Epithelial cell of prostate (primary cell): ENCODE measurements at regions not wholly inside any gene's neighbourhood (a gene's known extent, or its start where the extent isn't known, plus 50 kb on each side); places are given as distances from the start of the nearest gene placed in this dataset.
"Not testable (repeated sequence)": the region's sequence is repeated elsewhere in the genome, so short reads cannot be mapped to it uniquely, and the experiment has no call there.

Source experiments
- DNase-seq: peaks from one replicate; pipeline ENCODE4 v3.0.0-alpha.2; 2011; ENCODE audit warnings: low read depth, low spot score
- H3K27ac ChIP-seq: fragments of 450-650 bp; 2 replicates; pipeline ENCODE4 v1.5.1; 2017; ENCODE audit warnings: mild to moderate bottlenecking

GRCh38 chr1:199948587-199949280 lies 78.8 kb upstream of the NR5A2 start:
- peak; percentile 74 for DNase-seq
- H3K27ac ChIP-seq, result peak overlapping the region; percentile 33

GRCh38 chr1:199951005-199951404 lies 76.5 kb upstream of the NR5A2 start:
- H3K27ac ChIP-seq, DNase-seq: not testable (repeated sequence)

- no peak overlapping the region for H3K27ac ChIP-seq
- DNase-seq, result no peak
These were observed 73.9 kb upstream of the NR5A2 start for GRCh38 chr1:199953651-199954050.

- DNase-seq, result no peak
These were observed 72.8 kb upstream of the NR5A2 start for GRCh38 chr1:199954699-199955098.

GRCh38 chr1:199955235-199955634 lies 72.3 kb upstream of the NR5A2 start:
- no peak overlapping the region for H3K27ac ChIP-seq

More at GRCh38 chr1:199954699-199955098, 72.8 kb upstream of the NR5A2 start:
- no peak overlapping the region for H3K27ac ChIP-seq

GRCh38 chr1:199956005-199956404 lies 71.5 kb upstream of the NR5A2 start:
- DNase-seq, result no peak
- no peak overlapping the region for H3K27ac ChIP-seq

More at GRCh38 chr1:199955235-199955634, 72.3 kb upstream of the NR5A2 start:
- no peak for DNase-seq

GRCh38 chr1:199959033-199959774 lies 68.3 kb upstream of the NR5A2 start:
- DNase-seq, result no peak
- H3K27ac ChIP-seq, result no peak overlapping the region

GRCh38 chr1:199959775-199960110 lies 67.8 kb upstream of the NR5A2 start:
- no peak overlapping the region for H3K27ac ChIP-seq
- DNase-seq, result no peak

- no peak for DNase-seq
- no peak overlapping the region for H3K27ac ChIP-seq
These were observed 57.4 kb upstream of the NR5A2 start for GRCh38 chr1:199970125-199970524.

- peak; percentile 20 for DNase-seq
- no peak overlapping the region for H3K27ac ChIP-seq
These were observed 50.9 kb upstream of the NR5A2 start for GRCh38 chr1:199976496-199977144.
